ENCODE measurements at regions not wholly inside any gene's neighbourhood (a gene's known extent, or its start where the extent isn't known, plus 50 kb on each side); places are given as distances from the start of the nearest gene placed in this dataset.

DNA sequence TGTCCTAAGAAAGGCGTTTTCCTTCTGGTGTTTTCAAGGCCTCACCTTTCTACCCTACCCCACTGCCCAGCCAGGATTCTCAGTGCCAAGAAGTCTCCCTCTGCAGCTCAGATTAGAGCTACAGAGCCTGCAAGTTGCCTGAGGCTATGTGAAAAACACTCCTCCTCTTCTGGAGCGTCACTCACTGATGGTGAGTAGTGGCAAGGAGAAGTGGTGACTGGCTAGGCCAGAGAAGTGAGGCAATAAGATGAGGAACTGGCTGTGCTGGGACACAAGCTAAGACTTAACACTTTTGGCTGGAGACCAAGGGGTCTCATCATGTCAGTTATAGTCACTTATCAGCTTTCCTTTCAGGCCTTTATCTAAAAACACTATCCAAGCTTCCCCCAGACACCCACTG is 86.7 kb upstream of the PRKAR2B start:
- no peak for DNase-seq

DNA sequence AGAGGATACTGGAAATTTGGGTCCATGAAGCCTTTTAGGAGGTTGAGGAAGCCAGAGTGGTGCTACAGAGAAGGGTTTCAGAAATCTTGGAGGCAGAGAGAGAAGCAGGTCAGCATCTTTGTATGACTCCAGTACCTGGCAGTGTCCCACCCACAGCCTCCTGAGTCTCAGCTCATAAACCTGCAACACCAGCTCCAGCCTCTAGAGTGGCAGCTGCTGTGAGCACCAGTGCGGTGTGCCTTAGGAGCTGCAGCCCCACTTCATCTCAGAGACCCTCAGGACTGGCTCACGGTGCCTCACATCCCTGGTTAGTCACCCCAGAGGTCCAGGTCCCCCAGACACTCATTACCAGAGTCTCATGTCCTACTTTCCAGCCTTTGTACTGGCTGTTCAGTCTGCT is 84.8 kb upstream of the PRKAR2B start:
- no peak for DNase-seq

DNA sequence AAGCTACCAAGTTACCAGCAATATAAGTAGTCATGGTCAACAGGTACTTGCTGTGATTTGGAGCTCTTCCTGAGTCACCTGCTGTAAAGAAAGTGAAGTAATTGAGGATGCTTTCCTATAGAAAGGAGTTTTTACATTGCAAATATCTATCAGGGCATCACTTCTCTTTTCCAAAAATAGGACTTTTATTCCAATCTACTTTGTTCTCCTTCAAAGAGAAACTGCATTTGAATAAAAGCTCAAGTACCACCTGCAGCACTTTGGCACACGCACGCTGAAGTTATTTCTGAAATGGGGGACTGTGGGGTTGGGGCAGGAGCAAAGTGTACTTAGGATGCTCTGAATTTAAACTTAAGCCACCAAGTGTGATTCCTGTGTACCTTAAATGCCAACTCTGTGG is 81.8 kb upstream of the PRKAR2B start:
- DNase-seq: no peak

DNA sequence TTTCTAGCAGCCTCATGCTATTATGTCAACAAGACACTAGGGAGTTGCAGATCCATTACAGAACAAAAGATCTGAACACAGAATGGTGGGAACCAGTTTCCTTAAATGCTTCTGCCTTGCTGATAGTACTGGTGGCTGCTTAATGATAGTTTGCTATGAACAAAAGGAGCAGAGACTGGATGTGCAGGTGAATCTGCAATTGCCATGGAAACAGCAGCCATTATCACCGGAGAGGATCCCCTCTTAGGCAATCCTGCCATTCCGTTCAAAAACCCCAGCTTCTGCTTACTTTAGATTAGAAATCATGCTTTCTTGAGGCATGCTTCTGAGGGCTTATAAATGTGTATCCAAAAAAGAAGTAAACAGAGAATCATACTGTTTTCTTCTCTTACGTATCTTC is 80.0 kb upstream of the PRKAR2B start:
- DNase-seq: no peak

DNA sequence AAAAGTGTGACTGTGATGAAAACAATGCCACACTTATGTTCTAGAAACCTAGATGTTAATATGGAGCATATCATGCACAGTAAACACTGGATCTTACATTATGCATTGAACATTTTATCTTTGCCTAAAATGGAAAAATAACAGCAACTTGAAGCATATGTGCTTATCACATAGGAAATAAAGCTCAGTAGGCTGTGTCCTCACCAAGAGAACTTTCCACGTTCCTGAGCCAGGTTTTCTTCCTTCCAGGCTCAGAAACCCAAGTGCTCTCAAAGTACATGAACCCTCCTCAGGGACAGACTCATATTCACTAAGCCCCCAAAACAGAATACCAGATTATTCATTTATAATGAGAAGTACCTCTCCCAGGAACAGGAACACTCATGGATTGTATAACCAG is 79.4 kb upstream of the PRKAR2B start:
- DNase-seq: no peak

DNA sequence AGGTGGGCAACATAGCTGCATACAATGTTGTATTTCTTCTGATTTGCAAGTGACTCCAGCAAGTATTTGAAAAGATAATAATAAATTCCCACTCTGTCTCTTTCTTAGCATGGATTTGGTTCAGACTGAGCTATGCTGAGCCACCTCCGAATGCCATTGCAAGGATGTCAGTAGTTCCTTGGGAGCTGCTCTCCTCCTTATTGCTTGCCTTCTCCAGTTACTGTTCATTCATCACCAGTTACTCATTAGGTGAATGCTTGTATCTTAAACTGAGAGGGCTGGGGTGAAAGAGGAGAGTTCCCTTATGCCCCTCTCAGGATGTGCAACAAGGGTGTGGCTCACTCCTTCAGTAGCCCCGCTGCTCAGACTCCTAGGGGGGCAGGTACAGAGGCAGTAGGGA is 78.4 kb upstream of the PRKAR2B start:
- DNase-seq: no peak

DNA sequence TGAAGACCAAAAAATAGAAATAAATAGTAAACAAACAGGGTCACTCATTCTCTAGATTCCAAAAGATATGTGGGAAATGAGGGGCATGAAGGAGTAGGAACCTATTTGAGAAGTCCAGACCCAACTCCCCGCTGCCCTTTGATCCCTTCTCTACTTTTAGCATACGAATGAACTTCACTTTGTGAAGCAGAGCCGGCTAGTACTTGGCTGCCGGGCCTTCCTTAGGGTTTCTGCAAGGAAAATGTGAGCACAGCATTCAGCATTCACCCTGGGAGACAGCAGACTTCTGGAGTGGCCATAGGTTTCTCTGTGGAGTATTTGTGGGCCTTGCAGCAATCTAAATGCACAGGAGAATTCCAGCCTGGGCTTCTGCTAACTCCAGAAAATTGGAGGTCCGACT is 76.3 kb upstream of the PRKAR2B start:
- DNase-seq: no peak

DNA sequence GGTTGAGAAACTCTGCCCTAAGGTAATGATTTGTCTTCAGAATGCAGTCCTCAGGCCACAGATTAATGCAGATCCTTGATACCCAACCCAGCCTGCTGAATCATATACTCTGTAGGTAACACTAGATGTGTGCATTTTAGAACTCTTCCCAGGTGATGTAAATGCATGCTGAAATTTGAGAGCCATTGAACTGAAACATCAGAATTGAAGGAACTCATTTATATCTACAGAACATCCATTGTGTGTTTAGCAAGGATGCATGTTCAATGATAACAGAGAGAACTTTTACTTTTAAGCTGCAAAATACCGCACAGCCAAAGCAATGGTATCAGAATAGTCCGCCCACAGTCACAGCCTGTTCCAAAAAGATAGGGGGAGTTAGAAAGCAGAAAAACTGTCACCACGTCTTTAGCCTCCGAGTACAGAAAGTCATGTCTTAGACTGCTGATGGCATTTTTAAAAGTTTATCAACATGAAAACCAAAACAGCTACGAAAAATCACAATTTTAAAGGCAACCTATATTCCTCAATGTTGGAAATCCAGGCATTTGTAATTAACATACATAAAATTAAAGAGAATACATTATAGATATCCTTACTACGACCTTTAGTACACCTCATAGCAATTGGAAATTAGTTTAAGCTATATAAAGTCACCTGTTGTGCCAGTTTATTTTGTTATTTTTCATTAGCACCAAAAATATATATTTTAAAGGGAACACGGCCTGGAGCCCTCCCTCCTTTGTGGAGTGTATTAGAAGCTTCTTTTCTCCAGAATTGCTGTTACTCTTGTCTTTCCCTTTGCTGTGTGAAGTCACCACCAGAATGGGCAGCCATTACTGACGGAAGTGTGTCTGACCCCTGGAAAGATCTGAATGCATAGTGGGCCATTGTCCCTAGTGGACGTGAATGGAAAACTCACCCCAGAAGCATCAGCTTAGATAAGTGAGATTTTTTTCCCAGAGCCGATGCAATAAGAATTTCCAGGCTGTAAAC is 65.8 kb upstream of the PRKAR2B start:
- peak; percentile 6 for DNase-seq

DNA sequence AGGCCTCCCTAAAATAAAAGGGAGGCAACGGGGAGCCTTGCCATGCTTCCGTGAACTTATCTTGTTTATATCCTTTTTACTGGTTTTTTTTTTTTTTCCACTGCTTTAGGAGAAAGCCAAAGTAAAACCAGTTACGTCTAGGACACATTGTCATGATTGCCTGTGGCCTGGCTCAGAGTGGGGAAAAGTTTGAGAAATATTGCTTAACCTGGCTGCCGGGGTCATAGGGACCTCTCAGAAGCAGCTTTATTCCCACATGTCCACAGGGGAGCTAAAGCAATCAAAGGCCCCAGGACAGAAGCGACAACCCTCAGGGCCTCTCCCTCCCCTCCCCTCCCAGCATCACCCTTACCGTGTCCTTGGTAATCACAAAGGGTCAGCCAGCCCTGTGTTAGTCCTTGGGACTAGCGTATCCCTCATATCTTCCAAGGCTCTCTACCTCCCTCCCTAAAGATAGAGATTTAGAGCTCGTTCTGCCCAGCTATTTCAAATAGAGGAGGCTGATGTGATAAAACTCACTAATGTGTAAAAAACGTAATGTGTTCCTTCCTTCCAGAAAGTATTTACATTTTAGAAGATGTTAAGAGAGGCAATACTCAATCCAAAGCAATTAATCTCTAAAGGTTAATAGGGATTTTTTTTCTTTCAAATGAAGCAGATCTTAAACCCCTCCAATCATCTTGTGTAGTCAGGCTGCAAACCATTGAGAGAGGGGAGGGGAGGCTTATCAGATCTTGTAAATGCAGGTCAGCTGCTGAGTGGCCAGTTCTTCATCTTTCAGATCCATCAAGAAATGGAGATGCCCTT is 64.8 kb upstream of the PRKAR2B start:
- no peak for DNase-seq

DNA sequence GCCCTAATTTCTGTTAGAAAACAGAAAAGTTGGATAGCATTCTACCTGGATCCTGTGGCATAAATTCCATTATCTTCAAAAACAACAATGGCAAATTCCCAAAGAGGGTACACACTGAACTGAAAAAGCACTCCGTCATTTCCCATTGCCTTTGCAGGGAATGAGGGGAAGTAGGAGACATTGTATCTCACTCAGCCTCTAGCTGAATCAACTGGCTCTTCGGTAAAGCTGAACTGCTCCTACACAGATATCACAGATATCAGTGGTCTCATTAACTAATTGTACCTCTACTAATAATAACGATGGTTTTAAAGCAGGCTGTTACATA is 64.2 kb upstream of the PRKAR2B start:
- no peak for DNase-seq

DNA sequence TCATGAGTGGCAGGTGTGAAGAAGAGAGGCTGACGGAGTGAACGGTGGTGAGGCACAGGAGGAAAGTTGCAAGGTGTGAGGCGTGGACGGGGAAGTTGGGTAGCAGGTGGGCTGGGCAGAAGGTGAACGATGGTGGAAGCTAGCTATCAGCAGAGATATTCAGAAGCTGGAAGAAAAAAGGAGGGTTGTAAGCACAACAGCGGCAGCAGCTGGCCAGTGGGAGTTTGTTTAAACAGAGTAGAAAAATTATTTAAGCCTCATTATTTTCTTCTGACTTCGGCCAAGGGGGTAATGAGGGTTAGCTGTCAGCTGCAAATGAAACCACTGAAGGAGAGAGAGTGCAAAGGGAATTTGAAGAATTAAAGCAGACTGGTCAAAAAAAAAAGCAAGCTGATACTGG is 62.1 kb upstream of the PRKAR2B start:
- no peak for DNase-seq

DNA sequence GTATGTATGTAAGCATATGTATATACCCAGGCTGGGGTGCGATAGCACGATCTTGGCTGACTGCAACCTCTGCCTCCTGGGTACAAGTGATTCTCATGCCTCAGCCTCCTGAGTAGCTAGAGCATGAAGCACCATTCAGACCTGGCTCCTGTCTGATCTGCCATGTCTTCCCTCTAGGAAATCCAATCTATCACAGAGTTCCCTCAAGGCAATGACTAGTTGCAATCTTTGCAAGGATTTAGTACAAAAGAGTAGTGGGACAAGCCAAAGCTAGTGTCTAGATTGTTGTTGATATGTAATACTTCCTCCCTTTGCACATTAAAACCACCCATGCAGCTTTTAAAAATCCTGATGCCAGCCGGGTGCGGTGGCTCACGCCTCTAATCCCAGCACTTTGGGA is 60.5 kb upstream of the PRKAR2B start:
- no peak for DNase-seq

DNA sequence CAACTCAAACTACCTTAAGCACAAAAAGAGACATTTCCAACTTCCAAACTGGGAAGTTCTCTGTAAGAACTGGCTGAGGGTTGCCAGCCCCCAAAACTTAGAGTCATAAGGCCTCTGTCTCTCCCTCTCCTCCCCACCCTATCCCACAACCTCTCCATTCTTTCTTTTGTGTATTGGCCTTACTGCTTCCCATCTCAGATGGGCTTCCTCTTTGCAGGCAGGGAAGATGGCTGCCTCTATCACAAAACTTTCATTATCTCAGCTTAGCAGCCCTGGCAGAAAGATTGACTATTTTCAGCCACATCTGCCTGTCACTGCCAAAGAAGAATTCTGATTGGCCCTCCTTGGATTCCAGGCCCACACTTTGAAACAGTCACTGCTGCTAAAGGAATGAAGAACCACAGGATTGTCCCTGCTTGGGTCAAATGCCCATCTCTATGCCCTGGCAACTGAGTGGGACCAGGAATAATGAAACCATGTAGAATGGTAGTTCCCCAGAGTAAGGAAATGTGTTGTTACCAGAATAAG is 58.0 kb upstream of the PRKAR2B start:
- DNase-seq: no peak

DNA sequence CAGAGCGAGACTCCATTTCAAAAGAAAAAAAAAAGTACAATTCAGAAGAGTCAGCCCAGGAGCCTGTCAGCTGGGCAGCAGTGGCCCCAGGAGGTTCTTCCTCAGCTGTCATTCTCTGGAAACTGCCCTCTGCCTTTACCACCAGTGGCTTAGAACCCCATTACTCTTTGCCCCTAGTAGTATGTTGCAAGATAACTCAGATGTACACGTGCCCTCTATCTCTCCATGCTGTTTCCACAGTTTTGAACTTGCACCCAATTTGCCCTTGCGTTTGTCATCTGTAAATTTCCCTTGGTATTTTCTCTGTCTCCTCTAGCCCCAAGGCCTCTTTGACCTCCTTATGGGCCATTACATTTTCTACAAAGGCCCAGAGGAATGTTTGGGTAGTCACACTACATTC is 56.7 kb upstream of the PRKAR2B start:
- no peak for DNase-seq

DNA sequence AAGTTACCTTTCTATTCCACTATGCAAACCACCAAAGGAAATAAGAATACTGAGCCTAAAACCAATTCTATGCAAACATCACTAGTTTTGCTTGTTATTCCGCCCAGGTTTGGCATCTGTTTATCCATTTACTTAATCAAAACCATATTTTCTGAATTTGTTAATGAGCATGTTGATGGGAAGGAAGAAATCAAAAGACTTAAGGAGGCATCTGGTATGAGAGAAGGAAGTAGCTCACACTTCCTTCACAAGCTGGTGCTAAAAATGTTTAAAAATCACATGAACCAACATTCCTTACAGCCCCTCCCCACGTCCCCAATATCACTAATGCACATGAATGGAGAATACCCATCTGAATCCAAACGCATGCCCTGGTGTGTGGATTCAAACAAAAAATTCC is 52.0 kb upstream of the PRKAR2B start:
- no peak for DNase-seq
